Transverse colon (tissue), 4 donors: ENCODE measurements at regions not wholly inside any gene's neighbourhood (a gene's known extent, or its start where the extent isn't known, plus 50 kb on each side); places are given as distances from the start of the nearest gene placed in this dataset.

Source experiments
- DNase-seq: peaks from one replicate; pipeline ENCODE4 v3.0.0-alpha.2; 2019
- H3K27ac ChIP-seq, 4 donors: fragments of 200-600 bp; sonication (generic); 2 replicates each; pipeline ENCODE4 v1.5.1; 2016 to 2018; ENCODE audit warnings: inconsistent platforms in 4 of 4
- H3K27me3 ChIP-seq: fragments of 200-600 bp; sonication (generic); 2 replicates; pipeline ENCODE4 v1.5.1; 2017; ENCODE audit warnings: inconsistent platforms
- H3K36me3 ChIP-seq, 4 donors: fragments of 200-600 bp; sonication (generic); 2 replicates each; pipeline ENCODE4 v1.5.1; 2017 to 2019; ENCODE audit warnings: inconsistent platforms in 4 of 4
- H3K4me1 ChIP-seq, 4 donors: fragments of 200-600 bp; sonication (generic); 2 replicates each; pipeline ENCODE4 v1.5.1; 2017 to 2020; ENCODE audit warnings: inconsistent platforms in 4 of 4
- H3K4me3 ChIP-seq, 4 donors: fragments of 200-600 bp; sonication (generic); 1 replicate in 1 of 4; 2 replicates in 3 of 4; pipeline versions ENCODE4 v1.5.1 to v1.6.1; 2017 to 2019; ENCODE audit warnings: inconsistent platforms in 4 of 4
- H3K9me3 ChIP-seq, 2 donors: fragments of 200-600 bp; sonication (generic); 2 replicates each; pipeline ENCODE4 v1.5.1; 2017 to 2019; ENCODE audit warnings: inconsistent platforms in 2 of 2
- EP300 ChIP-seq: sonication (generic); formaldehyde crosslinking; IDR thresholded peaks from one replicate; pipeline ENCODE4 v1.6.1; 2017; ENCODE audit warnings: antibody characterized with exemption, low read depth
- POLR2A ChIP-seq: fragments of 450-650 bp; IDR thresholded peaks from one replicate; pipeline ENCODE4 v1.6.1; 2016; ENCODE audit warnings: antibody characterized with exemption, mild to moderate bottlenecking, moderate library complexity
- POLR2AphosphoS5 ChIP-seq, 3 donors: sonication (generic); formaldehyde crosslinking; IDR thresholded peaks; one replicate each; pipeline ENCODE4 v1.6.1; 2016; ENCODE audit warnings: antibody characterized with exemption in 3 of 3
- WGBS, 2 donors: methylation state at CpG; one replicate each; pipeline ENCODE4 v1.1.5; 2018; ENCODE audit warnings: low coverage in 1 of 2; 5-methylcytosine and 5-hydroxymethylcytosine counted together
- in situ Hi-C, 4 donors: fragments of 200-750 bp; cut with MboI; loops; one replicate each; pipeline versions ENCODE4 v1.15.0 to v1.15.1; 2017; ENCODE audit warnings: low sequenced_read_pairs in 3 of 4, low pct_ligation_motif_present in 1 of 4, low pct_unique_long_range_greater_than_20kb in 1 of 4
- intact Hi-C: fragments of 100-400 bp; cut with DNase I; formaldehyde crosslinking; loops from one replicate; pipeline ENCODE4 v1.15.1; 2023; ENCODE audit warnings: low total_unique reads
- TF ChIP-seq, protein P1 (sequence below), 5 experiments: fragments of 200-600 bp in 3 of 5; fragments of 450-650 bp in 2 of 5; sonication (generic) in 3 of 5; IDR thresholded peaks; 1 replicate in 2 of 5; 2 replicates in 3 of 5; pipeline ENCODE4 v1.5.1; 2016 to 2017; ENCODE audit warnings: antibody characterized with exemption in 5 of 5, inconsistent platforms in 3 of 5, mild to moderate bottlenecking in 2 of 5, moderate library complexity in 1 of 5

DNA sequence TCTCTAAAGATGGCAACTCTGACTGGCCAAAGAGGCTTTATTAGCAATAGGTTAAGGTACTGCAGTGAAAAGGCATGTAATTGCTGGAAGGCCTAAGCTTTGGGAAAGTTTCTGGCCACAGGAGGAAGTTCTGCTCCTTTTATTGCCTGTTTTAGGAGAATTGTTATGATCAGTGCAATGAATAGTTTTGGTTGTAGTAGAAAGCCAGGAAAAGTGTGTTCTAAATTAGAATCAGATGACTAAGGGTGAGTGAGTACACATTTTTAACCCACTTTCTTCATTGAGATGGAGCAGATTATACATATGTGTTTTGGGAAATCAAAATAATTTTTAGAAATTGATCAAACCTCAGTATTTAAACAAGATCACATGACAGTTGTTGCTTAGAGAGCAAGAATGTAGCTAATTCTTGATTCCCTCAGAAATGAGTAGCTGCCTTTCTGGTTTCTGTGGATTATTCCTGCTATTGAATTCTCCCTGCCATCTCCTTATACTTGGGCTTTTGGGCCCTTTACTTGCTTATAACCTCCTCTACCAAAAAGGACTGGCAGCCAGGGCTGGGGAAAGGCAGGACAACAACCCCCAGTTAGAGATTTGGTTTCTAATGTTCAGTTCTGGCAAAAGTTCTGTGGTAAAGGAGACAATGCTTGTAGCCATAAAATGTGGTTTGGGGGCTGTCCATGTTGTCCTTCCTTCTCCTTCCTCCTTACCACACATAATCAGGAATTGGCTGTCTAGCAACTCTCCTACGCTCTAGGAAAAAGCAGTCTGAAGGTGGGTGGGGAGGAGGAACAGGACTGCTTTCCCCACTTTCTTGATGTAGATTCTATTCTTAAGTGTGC lies 217.1 kb downstream of the SLC38A4 start:
- in situ Hi-C loops = no loop called here
- intact Hi-C loops = no loop called here
- no peak overlapping the region for H3K4me3 ChIP-seq
- 88% methylated on average over 1 of the region's 1 CpG; no CpG with 5 or more reads in 1 of the 2 donors for WGBS, 2 donors
- H3K4me1 ChIP-seq = peaks cover 0 to 10% (median 0%) of the 10 kb centered on the region in 4 donors
- no peaks in the 10 kb centered on the region for H3K27me3 ChIP-seq
- no peak for DNase-seq
- TF ChIP-seq, protein P1, sequence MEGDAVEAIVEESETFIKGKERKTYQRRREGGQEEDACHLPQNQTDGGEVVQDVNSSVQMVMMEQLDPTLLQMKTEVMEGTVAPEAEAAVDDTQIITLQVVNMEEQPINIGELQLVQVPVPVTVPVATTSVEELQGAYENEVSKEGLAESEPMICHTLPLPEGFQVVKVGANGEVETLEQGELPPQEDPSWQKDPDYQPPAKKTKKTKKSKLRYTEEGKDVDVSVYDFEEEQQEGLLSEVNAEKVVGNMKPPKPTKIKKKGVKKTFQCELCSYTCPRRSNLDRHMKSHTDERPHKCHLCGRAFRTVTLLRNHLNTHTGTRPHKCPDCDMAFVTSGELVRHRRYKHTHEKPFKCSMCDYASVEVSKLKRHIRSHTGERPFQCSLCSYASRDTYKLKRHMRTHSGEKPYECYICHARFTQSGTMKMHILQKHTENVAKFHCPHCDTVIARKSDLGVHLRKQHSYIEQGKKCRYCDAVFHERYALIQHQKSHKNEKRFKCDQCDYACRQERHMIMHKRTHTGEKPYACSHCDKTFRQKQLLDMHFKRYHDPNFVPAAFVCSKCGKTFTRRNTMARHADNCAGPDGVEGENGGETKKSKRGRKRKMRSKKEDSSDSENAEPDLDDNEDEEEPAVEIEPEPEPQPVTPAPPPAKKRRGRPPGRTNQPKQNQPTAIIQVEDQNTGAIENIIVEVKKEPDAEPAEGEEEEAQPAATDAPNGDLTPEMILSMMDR (IDR thresholded peaks at IDR 0.05) = no peak
- TF ChIP-seq EP300 = no peak
- no peak for TF ChIP-seq POLR2AphosphoS5 (IDR thresholded peaks at IDR 0.05)
- TF ChIP-seq POLR2A = no peak
- H3K36me3 ChIP-seq = no peaks in the 10 kb centered on the region
- H3K9me3 ChIP-seq = no peaks in the 10 kb centered on the region
- H3K27ac ChIP-seq = peak overlapping the region; percentile 15 to 41 (median 34)

DNA sequence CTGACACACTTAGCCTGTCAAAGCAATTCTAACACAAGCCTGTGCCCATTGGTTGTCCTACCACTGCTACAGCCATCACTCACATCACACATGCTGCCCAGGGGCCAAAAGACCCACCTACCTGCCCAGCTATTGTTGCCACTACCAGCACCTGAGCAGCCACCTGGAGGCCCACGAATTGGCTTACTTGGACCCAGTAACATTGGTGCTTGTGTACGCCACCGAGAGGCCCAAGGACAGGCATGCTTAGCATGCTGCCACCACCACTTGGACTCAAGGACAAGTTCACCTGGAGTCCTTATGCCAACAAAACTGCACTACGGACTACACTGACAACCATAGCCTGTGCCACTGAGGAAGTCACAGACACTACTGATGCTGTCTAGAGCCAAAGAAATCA lies 221.1 kb downstream of the SLC38A4 start:
- H3K27me3 ChIP-seq = no peaks in the 10 kb centered on the region
- in situ Hi-C loops (no loop called here), intact Hi-C loops (no loop called here)
- WGBS, 2 donors = 80 to 85% methylated on average over 1 to 4 of the region's 4 CpGs
- H3K9me3 ChIP-seq = no peaks in the 10 kb centered on the region
- no peaks in the 10 kb centered on the region for H3K36me3 ChIP-seq
- TF ChIP-seq, protein P1 (IDR thresholded peaks at IDR 0.05) = no peak
- no peak for TF ChIP-seq POLR2AphosphoS5 (IDR thresholded peaks at IDR 0.05)
- TF ChIP-seq EP300 = no peak
- no peak for TF ChIP-seq POLR2A
- peaks cover 0 to 10% (median 0%) of the 10 kb centered on the region in 4 donors for H3K4me1 ChIP-seq
- no peak overlapping the region for H3K4me3 ChIP-seq
- H3K27ac ChIP-seq = no peak overlapping the region
- DNase-seq = no peak

DNA sequence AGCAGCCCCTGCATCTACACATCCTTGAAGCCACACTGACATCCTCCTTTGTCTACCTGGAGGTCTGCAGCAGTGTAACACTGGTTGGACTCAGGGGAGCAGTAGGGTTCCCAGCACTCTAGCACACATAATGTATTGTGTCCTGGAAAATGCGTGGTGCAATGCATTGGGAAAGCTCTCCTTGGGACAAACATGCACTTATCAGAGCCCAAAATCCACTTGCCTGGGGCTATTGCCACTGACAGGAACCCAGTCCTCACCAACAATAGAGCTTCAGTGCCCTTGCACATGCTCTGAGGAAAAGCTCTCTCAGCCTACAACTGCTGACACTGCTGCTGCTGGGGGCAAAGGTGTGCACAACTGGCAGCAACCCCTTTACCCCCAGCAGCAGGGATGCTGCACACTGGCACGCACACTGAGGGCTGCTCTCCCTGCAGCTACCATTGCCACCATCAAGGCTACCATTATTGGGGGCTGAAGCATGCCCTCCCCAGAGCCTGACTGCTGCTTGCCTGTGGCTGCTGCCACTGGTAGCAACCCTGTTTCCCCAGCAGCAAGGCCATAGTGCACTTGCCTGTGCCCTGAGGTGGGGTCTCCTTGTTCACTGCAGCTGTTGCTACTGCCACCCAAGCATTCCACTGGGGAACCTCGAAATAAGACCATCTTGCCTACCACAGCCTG lies 221.9 kb downstream of the SLC38A4 start:
- peaks cover 0 to 9% (median 0%) of the 10 kb centered on the region in 4 donors for H3K4me1 ChIP-seq
- H3K27ac ChIP-seq = no peak overlapping the region
- DNase-seq = no peak
- intact Hi-C loops = no loop called here
- no peaks in the 10 kb centered on the region for H3K9me3 ChIP-seq
- in situ Hi-C loops = no loop called here
- H3K4me3 ChIP-seq = no peak overlapping the region
- TF ChIP-seq POLR2AphosphoS5 (IDR thresholded peaks at IDR 0.05) (no peak), EP300 (no peak), POLR2A (no peak)
- TF ChIP-seq, protein P1 (IDR thresholded peaks at IDR 0.05) = no peak
- H3K27me3 ChIP-seq = no peaks in the 10 kb centered on the region
- H3K36me3 ChIP-seq = no peaks in the 10 kb centered on the region
- 86% methylated on average over 3 of the region's 3 CpGs; no CpG with 5 or more reads in 1 of the 2 donors for WGBS, 2 donors

DNA sequence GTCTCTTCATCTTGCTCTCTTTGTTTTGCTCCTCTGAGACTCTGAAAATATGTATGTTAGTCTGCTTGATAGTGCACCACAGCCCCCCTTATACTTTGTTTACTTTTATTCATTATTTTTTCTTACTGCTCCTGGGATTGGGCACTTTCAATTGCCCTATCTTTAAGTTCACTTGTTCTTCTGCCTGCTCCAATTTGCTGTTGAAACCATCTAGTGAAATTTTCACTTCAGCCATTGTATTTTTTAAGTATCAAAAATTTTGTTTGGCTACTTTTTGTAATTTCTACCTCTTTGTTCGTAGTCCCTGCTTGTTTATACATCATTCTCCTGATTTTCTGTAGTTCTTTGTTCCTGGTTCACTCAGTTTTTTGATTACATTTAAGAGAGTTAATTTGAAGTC lies 223.3 kb downstream of the SLC38A4 start:
- Histone ChIP-seq H3K27me3 (no peaks in the 10 kb centered on the region), H3K36me3 (no peaks in the 10 kb centered on the region), H3K4me1 (no peaks in the 10 kb centered on the region), H3K9me3 (no peaks in the 10 kb centered on the region), H3K27ac (no peak overlapping the region), H3K4me3 (no peak overlapping the region)
- intact Hi-C loops = no loop called here
- no peak for TF ChIP-seq POLR2A
- TF ChIP-seq EP300 = no peak
- TF ChIP-seq, protein P1 (IDR thresholded peaks at IDR 0.05) = no peak
- no peak for TF ChIP-seq POLR2AphosphoS5 (IDR thresholded peaks at IDR 0.05)
- 90 to 100% methylated on average over 1 of the region's 1 CpG for WGBS, 2 donors
- DNase-seq = no peak
- in situ Hi-C loops = no loop called here
